ENCODE measurements at regions not wholly inside any gene's neighbourhood (a gene's known extent, or its start where the extent isn't known, plus 50 kb on each side); places are given as distances from the start of the nearest gene placed in this dataset.
"Not testable (repeated sequence)": the region's sequence is repeated elsewhere in the genome, so short reads cannot be mapped to it uniquely, and the experiment has no call there.

- DNase-seq (ENCODE audit: low read depth in 1 of 2, low spot score in 1 of 2): not testable (repeated sequence)
These were observed 1472.2 kb downstream of the FOXD4L5 start for GRCh38 chr9:63812822-63813221.

GRCh38 chr9:63804205-63804604, 1480.8 kb downstream of the FOXD4L5 start:
- DNase-seq (ENCODE audit: low read depth in 1 of 2, low spot score in 1 of 2): not testable (repeated sequence)

GRCh38 chr9:63794081-63794685, 1490.8 kb downstream of the FOXD4L5 start:
- not testable (repeated sequence) for DNase-seq (ENCODE audit: low read depth in 1 of 2, low spot score in 1 of 2)

- not testable (repeated sequence) for DNase-seq (ENCODE audit: low read depth in 1 of 2, low spot score in 1 of 2)
These were observed 1497.6 kb downstream of the FOXD4L5 start for GRCh38 chr9:63787454-63787853.

GRCh38 chr9:63785059-63785458, 1500.0 kb downstream of the FOXD4L5 start:
- not testable (repeated sequence) for DNase-seq (ENCODE audit: low read depth in 1 of 2, low spot score in 1 of 2)

GRCh38 chr9:63784421-63784820, 1500.6 kb downstream of the FOXD4L5 start:
- DNase-seq (ENCODE audit: low read depth in 1 of 2, low spot score in 1 of 2): not testable (repeated sequence)

GRCh38 chr9:63781817-63782439, 1503.1 kb downstream of the FOXD4L5 start:
- DNase-seq (ENCODE audit: low read depth in 1 of 2, low spot score in 1 of 2): not testable (repeated sequence)

- DNase-seq (ENCODE audit: low read depth in 1 of 2, low spot score in 1 of 2): not testable (repeated sequence)
These were observed 1503.6 kb downstream of the FOXD4L5 start for GRCh38 chr9:63781390-63781789.

GRCh38 chr9:63776220-63776619, 1508.8 kb downstream of the FOXD4L5 start:
- not testable (repeated sequence) for DNase-seq (ENCODE audit: low read depth in 1 of 2, low spot score in 1 of 2)

GRCh38 chr9:63775092-63775426, 1510.0 kb downstream of the FOXD4L5 start:
- DNase-seq (ENCODE audit: low read depth in 1 of 2, low spot score in 1 of 2): not testable (repeated sequence)

GRCh38 chr9:63774369-63775091, 1510.5 kb downstream of the FOXD4L5 start:
- not testable (repeated sequence) for DNase-seq (ENCODE audit: low read depth in 1 of 2, low spot score in 1 of 2)

- DNase-seq (ENCODE audit: low read depth in 1 of 2, low spot score in 1 of 2): not testable (repeated sequence)
These were observed 1522.8 kb downstream of the FOXD4L5 start for GRCh38 chr9:63762230-63762629.

GRCh38 chr9:63729021-63729420, 1556.0 kb downstream of the FOXD4L5 start:
- DNase-seq (ENCODE audit: low read depth in 1 of 2, low spot score in 1 of 2): not testable (repeated sequence)

- DNase-seq (ENCODE audit: low read depth in 1 of 2, low spot score in 1 of 2): no peak
These were observed 1556.7 kb downstream of the FOXD4L5 start for GRCh38 chr9:63728287-63728686.

GRCh38 chr9:63708285-63708684, 1576.7 kb downstream of the FOXD4L5 start:
- DNase-seq (ENCODE audit: low read depth in 1 of 2, low spot score in 1 of 2): not testable (repeated sequence)

- DNase-seq (ENCODE audit: low read depth in 1 of 2, low spot score in 1 of 2): not testable (repeated sequence)
These were observed 1580.6 kb downstream of the FOXD4L5 start for GRCh38 chr9:63704456-63704855.

GRCh38 chr9:63703670-63704069, 1581.3 kb downstream of the FOXD4L5 start:
- not testable (repeated sequence) for DNase-seq (ENCODE audit: low read depth in 1 of 2, low spot score in 1 of 2)

GRCh38 chr9:63703138-63703665, 1581.8 kb downstream of the FOXD4L5 start:
- DNase-seq (ENCODE audit: low read depth in 1 of 2, low spot score in 1 of 2): not testable (repeated sequence)

Measured in activated T-helper 1 cell treated with anti-CD3 and anti-CD28 coated beads, Interleukin-2, amount 50 U/mL, for 16 hours (primary cell).